Adrenal gland (tissue), 9 donors: ENCODE measurements at regions not wholly inside any gene's neighbourhood (a gene's known extent, or its start where the extent isn't known, plus 50 kb on each side); places are given as distances from the start of the nearest gene placed in this dataset.

Experiments used
- DNase-seq, 7 donors: peaks; one replicate each; pipeline ENCODE4 v3.0.0-alpha.2; 2019 to 2020
- H3K27ac ChIP-seq, 5 donors: fragments of 200-600 bp; sonication (generic) in 4 of 5; 1 replicate in 3 of 5; 2 replicates in 2 of 5; pipeline versions ENCODE4 v1.5.1 to v1.8.0; 2016 to 2020; ENCODE audit warnings: mild to moderate bottlenecking in 1 of 5
- H3K27me3 ChIP-seq: fragments of 200-600 bp; 2 replicates; pipeline ENCODE4 v1.8.0; 2021
- H3K36me3 ChIP-seq, 2 donors: fragments of 200-600 bp; replicated peaks in 1 of 2; 1 replicate in 1 of 2; 2 replicates in 1 of 2; pipeline versions ENCODE4 v1.5.1 to v1.8.0; 2018 to 2022
- H3K4me1 ChIP-seq, 2 donors: fragments of 200-600 bp; replicated peaks in 1 of 2; 1 replicate in 1 of 2; 2 replicates in 1 of 2; pipeline versions ENCODE4 v1.5.1 to v1.8.0; 2018 to 2021
- H3K4me3 ChIP-seq, 4 donors: fragments of 200-600 bp; sonication (generic) in 3 of 4; one replicate each; pipeline ENCODE4 v1.5.1; 2016 to 2018
- H3K9me3 ChIP-seq, 3 donors: fragments of 200-600 bp; sonication (generic) in 1 of 3; replicated peaks in 1 of 3; 1 replicate in 2 of 3; 2 replicates in 1 of 3; pipeline versions ENCODE4 v1.5.1 to v1.8.0; 2016 to 2021
- POLR2A ChIP-seq, 2 donors: fragments of 450-650 bp; IDR thresholded peaks; one replicate each; pipeline ENCODE4 v1.6.1; 2017; ENCODE audit warnings: antibody characterized with exemption in 2 of 2, mild to moderate bottlenecking in 2 of 2, moderate library complexity in 1 of 2
- WGBS, 4 donors: extraction: QIAGEN DNeasy Blood & Tissue Kit in 2 of 4; methylation state at CpG; one replicate each; pipeline versions ENCODE4 v1.1.5 to v1.1.7; 2013 to 2017; 5-methylcytosine and 5-hydroxymethylcytosine counted together
- intact Hi-C, 2 donors: fragments of 100-400 bp; cut with DNase I; formaldehyde crosslinking; loops; one replicate each; pipeline versions ENCODE4 v1.14.1 to v1.15.0; 2022 to 2023
- TF ChIP-seq, protein P1 (sequence below), 6 experiments: fragments of 450-650 bp in 4 of 6; fragments of 200-600 bp in 2 of 6; sonication (generic) in 1 of 6; IDR thresholded peaks; 1 replicate in 5 of 6; 2 replicates in 1 of 6; pipeline versions ENCODE4 v1.5.1 to v1.8.0; 2016 to 2021; ENCODE audit warnings: antibody characterized with exemption in 6 of 6, mild to moderate bottlenecking in 2 of 6, moderate library complexity in 1 of 6
- donor health status: healthy with polysubstance abuse.
- donor health status: Bipolar disorder and iron deficiency.
- donor health status: DM: yes; HTN: yes; CAD: no.
- donor health status: DM: no; HTN: no; CAD: no.
- donor health status: DM: no; HTN: no; CAD: no.

DNA sequence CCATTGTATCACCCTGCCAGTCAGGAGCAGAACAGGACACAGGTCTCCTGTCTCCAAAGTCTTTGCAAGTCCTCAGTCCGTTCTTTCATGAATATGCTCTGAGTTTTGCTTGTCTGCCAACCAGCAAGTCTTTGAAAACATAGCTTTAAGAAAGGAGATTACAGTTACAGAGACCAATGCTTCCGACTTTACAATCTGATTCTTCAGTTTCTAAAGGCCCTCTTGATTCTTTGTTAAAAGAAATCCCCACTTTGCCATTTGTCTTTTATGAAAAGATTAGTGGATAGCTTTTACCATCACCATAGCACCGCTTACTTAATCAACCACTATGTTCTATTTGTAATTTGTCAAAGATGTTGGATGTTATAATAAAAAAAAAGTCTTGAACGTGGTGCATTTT lies 562.8 kb upstream of the BTBD3 start:
- H3K4me1 ChIP-seq = no peaks in the 10 kb centered on the region
- DNase-seq = no peak
- H3K27ac ChIP-seq = no peak overlapping the region
- TF ChIP-seq POLR2A (IDR thresholded peaks at IDR 0.05) = no peak
- TF ChIP-seq, protein P1, sequence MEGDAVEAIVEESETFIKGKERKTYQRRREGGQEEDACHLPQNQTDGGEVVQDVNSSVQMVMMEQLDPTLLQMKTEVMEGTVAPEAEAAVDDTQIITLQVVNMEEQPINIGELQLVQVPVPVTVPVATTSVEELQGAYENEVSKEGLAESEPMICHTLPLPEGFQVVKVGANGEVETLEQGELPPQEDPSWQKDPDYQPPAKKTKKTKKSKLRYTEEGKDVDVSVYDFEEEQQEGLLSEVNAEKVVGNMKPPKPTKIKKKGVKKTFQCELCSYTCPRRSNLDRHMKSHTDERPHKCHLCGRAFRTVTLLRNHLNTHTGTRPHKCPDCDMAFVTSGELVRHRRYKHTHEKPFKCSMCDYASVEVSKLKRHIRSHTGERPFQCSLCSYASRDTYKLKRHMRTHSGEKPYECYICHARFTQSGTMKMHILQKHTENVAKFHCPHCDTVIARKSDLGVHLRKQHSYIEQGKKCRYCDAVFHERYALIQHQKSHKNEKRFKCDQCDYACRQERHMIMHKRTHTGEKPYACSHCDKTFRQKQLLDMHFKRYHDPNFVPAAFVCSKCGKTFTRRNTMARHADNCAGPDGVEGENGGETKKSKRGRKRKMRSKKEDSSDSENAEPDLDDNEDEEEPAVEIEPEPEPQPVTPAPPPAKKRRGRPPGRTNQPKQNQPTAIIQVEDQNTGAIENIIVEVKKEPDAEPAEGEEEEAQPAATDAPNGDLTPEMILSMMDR (IDR thresholded peaks at IDR 0.05) = no peak
- no peaks in the 10 kb centered on the region for H3K27me3 ChIP-seq
- no peaks in the 10 kb centered on the region for H3K9me3 ChIP-seq
- H3K4me3 ChIP-seq = no peak overlapping the region
- WGBS, 4 donors = 64 to 71% (median 68%) methylated on average over 4 of the region's 4 CpGs
- H3K36me3 ChIP-seq = no peaks in the 10 kb centered on the region
- intact Hi-C loops = no loop called here

DNA sequence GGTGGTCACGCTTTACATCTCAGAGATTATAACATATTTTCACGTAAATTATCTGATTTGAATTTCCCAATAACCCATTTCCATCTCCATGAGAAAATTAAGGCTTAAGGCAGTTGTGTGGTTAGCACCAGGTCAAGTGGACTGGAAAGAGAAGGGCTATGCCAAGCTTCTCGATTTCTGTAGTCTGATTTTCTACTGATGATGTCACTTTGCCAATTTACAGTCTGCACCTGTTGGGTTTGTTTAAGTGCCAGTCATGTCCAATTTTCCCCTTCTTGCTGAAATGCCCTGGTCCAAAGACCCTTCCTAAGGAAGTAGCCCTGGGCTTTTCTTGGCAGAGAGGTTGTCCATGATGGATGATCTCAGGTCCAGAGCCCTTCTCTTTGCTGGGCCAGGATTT lies 562.3 kb upstream of the BTBD3 start:
- 78 to 82% (median 78%) methylated on average over 3 of the region's 3 CpGs for WGBS, 4 donors
- no peak for DNase-seq

DNA sequence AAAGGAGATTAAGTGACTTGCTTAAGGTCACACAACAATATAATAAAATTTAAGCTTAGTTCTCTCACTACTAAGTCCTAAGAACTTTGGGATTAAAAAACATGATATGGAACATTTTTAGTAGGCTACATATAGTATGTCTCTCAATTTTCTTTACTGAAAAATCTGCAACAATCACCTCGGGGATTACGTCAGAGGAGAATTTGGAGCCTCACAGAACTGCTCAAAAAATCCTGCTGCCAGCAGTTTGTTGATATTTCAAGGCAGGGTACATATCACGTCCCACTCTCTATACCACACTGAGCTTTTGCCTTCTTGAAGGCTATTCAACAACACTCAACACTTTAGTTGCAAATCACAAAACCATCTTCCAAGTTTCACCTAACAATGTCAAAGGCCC lies 561.6 kb upstream of the BTBD3 start:
- no peak for TF ChIP-seq POLR2A (IDR thresholded peaks at IDR 0.05)
- TF ChIP-seq, protein P1 (IDR thresholded peaks at IDR 0.05) = no peak
- no peaks in the 10 kb centered on the region for H3K27me3 ChIP-seq
- no peaks in the 10 kb centered on the region for H3K36me3 ChIP-seq
- intact Hi-C loops = no loop called here
- no peaks in the 10 kb centered on the region for H3K9me3 ChIP-seq
- WGBS, 4 donors = 53 to 79% (median 70%) methylated on average over 3 of the region's 3 CpGs
- DNase-seq = no peak
- H3K27ac ChIP-seq = no peak overlapping the region
- H3K4me3 ChIP-seq = no peak overlapping the region
- no peaks in the 10 kb centered on the region for H3K4me1 ChIP-seq

More for the DNA sequence above, 562.3 kb upstream of the BTBD3 start:
- TF ChIP-seq POLR2A (IDR thresholded peaks at IDR 0.05) = no peak
- TF ChIP-seq, protein P1 (IDR thresholded peaks at IDR 0.05) = no peak
- Histone ChIP-seq H3K4me3 (no peak overlapping the region), H3K27ac (no peak overlapping the region), H3K4me1 (no peaks in the 10 kb centered on the region), H3K36me3 (no peaks in the 10 kb centered on the region), H3K9me3 (no peaks in the 10 kb centered on the region), H3K27me3 (no peaks in the 10 kb centered on the region)
- intact Hi-C loops = no loop called here

DNA sequence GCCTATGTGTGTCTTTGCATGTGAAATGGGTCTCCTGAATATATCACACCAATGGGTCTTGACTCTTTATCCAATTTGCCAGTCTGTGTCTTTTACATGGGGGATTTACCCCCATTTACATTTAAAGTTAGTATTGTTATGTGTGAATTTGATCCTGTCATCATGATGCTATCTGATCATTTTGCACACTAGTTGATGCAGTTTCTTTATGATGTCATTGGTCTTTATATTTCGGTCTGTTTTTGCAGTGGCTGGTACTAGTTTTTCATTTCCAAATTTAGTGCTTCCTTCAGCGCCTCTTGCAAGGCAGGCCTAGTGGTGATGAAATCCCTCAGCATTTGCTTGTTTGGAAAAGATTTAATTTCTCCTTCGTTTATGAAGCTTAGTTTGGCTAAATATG lies 555.2 kb upstream of the BTBD3 start:
- no peak for TF ChIP-seq POLR2A (IDR thresholded peaks at IDR 0.05)
- TF ChIP-seq, protein P1 (IDR thresholded peaks at IDR 0.05) = no peak
- WGBS, 4 donors = 59 to 71% (median 62%) methylated on average over 3 of the region's 3 CpGs
- intact Hi-C loops = no loop called here

More for the DNA sequence above, 555.2 kb upstream of the BTBD3 start:
- H3K4me3 ChIP-seq = no peak overlapping the region
- no peaks in the 10 kb centered on the region for H3K9me3 ChIP-seq
- H3K36me3 ChIP-seq = no peaks in the 10 kb centered on the region
- no peak for DNase-seq
- H3K27ac ChIP-seq = no peak overlapping the region
- H3K4me1 ChIP-seq = no peaks in the 10 kb centered on the region
- H3K27me3 ChIP-seq = no peaks in the 10 kb centered on the region
